ENCODE measurements at regions not wholly inside any gene's neighbourhood (a gene's known extent, or its start where the extent isn't known, plus 50 kb on each side); places are given as distances from the start of the nearest gene placed in this dataset.

GRCh38 chr13:109979228-109979627, 192.8 kb upstream of the IRS2 start:
- DNase-seq (ENCODE audit: low spot score) = no peak
- Histone ChIP-seq H3K9ac (no peak overlapping the region), H3K27me3 (no peaks in the 10 kb centered on the region), H4K20me1 (ENCODE audit: low read depth) (no peaks in the 10 kb centered on the region), H3K27ac (no peak overlapping the region), H2AFZ (replicated peaks) (no peak overlapping the region), H3K4me3 (no peak overlapping the region), H3K9me3 (ENCODE audit: low read depth) (no peaks in the 10 kb centered on the region), H3K4me1 (no peaks in the 10 kb centered on the region), H3F3A (ENCODE audit: low read depth) (no peaks in the 10 kb centered on the region), H3K79me2 (ENCODE audit: low read depth) (no peaks in the 10 kb centered on the region), H3K4me2 (no peak overlapping the region), H3K36me3 (no peaks in the 10 kb centered on the region)
- no peak for TF ChIP-seq EZH2 (IDR thresholded peaks at IDR 0.05)
- TF ChIP-seq CTCF (IDR thresholded peaks at IDR 0.05) = no peak
- TF ChIP-seq EZH2phosphoT487 (IDR thresholded peaks at IDR 0.05) = no peak
- no peak overlapping the region for H3K27ac Mint-ChIP-seq
- peaks cover 3% of the 10 kb centered on the region for H3K27me3 Mint-ChIP-seq (ENCODE audit: insufficient read depth, low read depth)
- no peaks in the 10 kb centered on the region for H3K9me3 Mint-ChIP-seq
- peaks cover 8% of the 10 kb centered on the region for H3K4me1 Mint-ChIP-seq
- H3K4me3 Mint-ChIP-seq = no peak overlapping the region
- H3K36me3 Mint-ChIP-seq = no peaks in the 10 kb centered on the region

- Mint-ChIP-seq H3K9me3 (no peaks in the 10 kb centered on the region), H3K36me3 (no peaks in the 10 kb centered on the region), H3K4me1 (peaks cover 4% of the 10 kb centered on the region), H3K27me3 (ENCODE audit: insufficient read depth, low read depth) (peaks cover 3% of the 10 kb centered on the region), H3K4me3 (no peak overlapping the region), H3K27ac (no peak overlapping the region)
- Histone ChIP-seq H3K9me3 (ENCODE audit: low read depth) (no peaks in the 10 kb centered on the region), H3K36me3 (no peaks in the 10 kb centered on the region), H2AFZ (replicated peaks) (no peak overlapping the region), H3K4me1 (no peaks in the 10 kb centered on the region), H3K79me2 (ENCODE audit: low read depth) (no peaks in the 10 kb centered on the region), H3K27ac (no peak overlapping the region), H3K27me3 (no peaks in the 10 kb centered on the region), H3K9ac (no peak overlapping the region), H3F3A (ENCODE audit: low read depth) (no peaks in the 10 kb centered on the region), H4K20me1 (ENCODE audit: low read depth) (no peaks in the 10 kb centered on the region), H3K4me2 (no peak overlapping the region), H3K4me3 (no peak overlapping the region)
- TF ChIP-seq CTCF (IDR thresholded peaks at IDR 0.05) (no peak), EZH2phosphoT487 (IDR thresholded peaks at IDR 0.05) (no peak), EZH2 (IDR thresholded peaks at IDR 0.05) (no peak)
- no peak for DNase-seq (ENCODE audit: low spot score)
Measured at GRCh38 chr13:109977212-109977968, 191.0 kb upstream of the IRS2 start.

- Histone ChIP-seq H3K4me1 (no peaks in the 10 kb centered on the region), H3K9me3 (ENCODE audit: low read depth) (no peaks in the 10 kb centered on the region), H3K27ac (no peak overlapping the region), H3K9ac (no peak overlapping the region), H3K4me2 (no peak overlapping the region), H3K27me3 (no peaks in the 10 kb centered on the region), H3K79me2 (ENCODE audit: low read depth) (no peaks in the 10 kb centered on the region), H3K4me3 (no peak overlapping the region), H2AFZ (replicated peaks) (no peak overlapping the region), H3K36me3 (no peaks in the 10 kb centered on the region), H3F3A (ENCODE audit: low read depth) (no peaks in the 10 kb centered on the region), H4K20me1 (ENCODE audit: low read depth) (no peaks in the 10 kb centered on the region)
- Mint-ChIP-seq H3K27ac (no peak overlapping the region), H3K4me3 (no peak overlapping the region), H3K4me1 (peaks cover 4% of the 10 kb centered on the region), H3K9me3 (no peaks in the 10 kb centered on the region), H3K27me3 (ENCODE audit: insufficient read depth, low read depth) (peaks cover 3% of the 10 kb centered on the region), H3K36me3 (no peaks in the 10 kb centered on the region)
- no peak for DNase-seq (ENCODE audit: low spot score)
- TF ChIP-seq CTCF (IDR thresholded peaks at IDR 0.05) (no peak), EZH2 (IDR thresholded peaks at IDR 0.05) (no peak), EZH2phosphoT487 (IDR thresholded peaks at IDR 0.05) (no peak)
Measured at GRCh38 chr13:109976206-109976997, 190.0 kb upstream of the IRS2 start.

Data from neural progenitor cell (in vitro differentiated cells).